NOMO-1 treated with dmso at 0.1 percent for 144 hours (cell line): ENCODE measurements at regions not wholly inside any gene's neighbourhood (a gene's known extent, or its start where the extent isn't known, plus 50 kb on each side); places are given as distances from the start of the nearest gene placed in this dataset.
"Not testable (repeated sequence)": the region's sequence is repeated elsewhere in the genome, so short reads cannot be mapped to it uniquely, and the experiment has no call there.

Source experiments
- DNase-seq: peaks from one replicate; lab custom pipeline; 2025; ENCODE audit not compliant: unreplicated experiment; lab: John Stamatoyannopoulos, UW

GRCh38 chr4:34271479-34272355 lies 1972.6 kb downstream of the ARAP2 start:
- no peak for DNase-seq

- no peak for DNase-seq
Measured at GRCh38 chr4:34279011-34279410, 1965.3 kb downstream of the ARAP2 start.

GRCh38 chr4:34280131-34280530 lies 1964.2 kb downstream of the ARAP2 start:
- no peak for DNase-seq

GRCh38 chr4:34281826-34282225 lies 1962.5 kb downstream of the ARAP2 start:
- DNase-seq: no peak

- DNase-seq: no peak
Measured at GRCh38 chr4:34289489-34289888, 1954.8 kb downstream of the ARAP2 start.

- DNase-seq: no peak
Measured at GRCh38 chr4:34289962-34290361, 1954.4 kb downstream of the ARAP2 start.

GRCh38 chr4:34293459-34293858 lies 1950.9 kb downstream of the ARAP2 start:
- DNase-seq: no peak

- DNase-seq: no peak
Measured at GRCh38 chr4:34309383-34309906, 1934.9 kb downstream of the ARAP2 start.

GRCh38 chr4:34318773-34319172 lies 1925.5 kb downstream of the ARAP2 start:
- DNase-seq: no peak

GRCh38 chr4:34323549-34324320 lies 1920.6 kb downstream of the ARAP2 start:
- no peak for DNase-seq

GRCh38 chr4:34328939-34329338 lies 1915.4 kb downstream of the ARAP2 start:
- DNase-seq: no peak

GRCh38 chr4:34335156-34335555 lies 1909.2 kb downstream of the ARAP2 start:
- DNase-seq: not testable (repeated sequence)

- not testable (repeated sequence) for DNase-seq
Measured at GRCh38 chr4:34335556-34335955, 1908.8 kb downstream of the ARAP2 start.

GRCh38 chr4:34362654-34363053 lies 1881.7 kb downstream of the ARAP2 start:
- DNase-seq: no peak

GRCh38 chr4:34363842-34364241 lies 1880.5 kb downstream of the ARAP2 start:
- no peak for DNase-seq

- DNase-seq: no peak
Measured at GRCh38 chr4:34365946-34366345, 1878.4 kb downstream of the ARAP2 start.

GRCh38 chr4:34371676-34372075 lies 1872.6 kb downstream of the ARAP2 start:
- no peak for DNase-seq

GRCh38 chr4:34372815-34373214 lies 1871.5 kb downstream of the ARAP2 start:
- no peak for DNase-seq

GRCh38 chr4:34373456-34373855 lies 1870.9 kb downstream of the ARAP2 start:
- DNase-seq: no peak

GRCh38 chr4:34412233-34412632 lies 1832.1 kb downstream of the ARAP2 start:
- DNase-seq: no peak

- DNase-seq: no peak
Measured at GRCh38 chr4:34412911-34413310, 1831.4 kb downstream of the ARAP2 start.

- DNase-seq: no peak
Measured at GRCh38 chr4:34417160-34417559, 1827.2 kb downstream of the ARAP2 start.
